Stromal cell of bone marrow (primary cell): ENCODE measurements at regions not wholly inside any gene's neighbourhood (a gene's known extent, or its start where the extent isn't known, plus 50 kb on each side); places are given as distances from the start of the nearest gene placed in this dataset.
"Not testable (repeated sequence)": the region's sequence is repeated elsewhere in the genome, so short reads cannot be mapped to it uniquely, and the experiment has no call there.

Experiments
- DNase-seq: peaks from one replicate; pipeline ENCODE4 v3.0.0-alpha.2; 2012; ENCODE audit warnings: low read depth

GRCh38 chr7:67475293-67475692, 478.7 kb downstream of the TYW1 start:
- DNase-seq: no peak

- DNase-seq: no peak
Measured at GRCh38 chr7:67478066-67478465, 481.4 kb downstream of the TYW1 start.

GRCh38 chr7:67484244-67484751, 487.7 kb downstream of the TYW1 start:
- DNase-seq: peak; percentile 34

- DNase-seq: no peak
Measured at GRCh38 chr7:67486401-67486800, 489.8 kb downstream of the TYW1 start.

- DNase-seq: no peak
Measured at GRCh38 chr7:67487316-67487715, 490.7 kb downstream of the TYW1 start.

GRCh38 chr7:67489881-67490280, 493.2 kb downstream of the TYW1 start:
- no peak for DNase-seq

- DNase-seq: no peak
Measured at GRCh38 chr7:67493366-67493765, 496.7 kb downstream of the TYW1 start.

- DNase-seq: no peak
Measured at GRCh38 chr7:67496589-67496988, 500.0 kb downstream of the TYW1 start.

GRCh38 chr7:67497914-67498313, 501.3 kb downstream of the TYW1 start:
- DNase-seq: not testable (repeated sequence)

- DNase-seq: no peak
Measured at GRCh38 chr7:67502929-67503328, 506.3 kb downstream of the TYW1 start.

- DNase-seq: no peak
Measured at GRCh38 chr7:67505449-67505848, 508.8 kb downstream of the TYW1 start.

GRCh38 chr7:67512481-67512880, 515.8 kb downstream of the TYW1 start:
- no peak for DNase-seq

- DNase-seq: no peak
Measured at GRCh38 chr7:67518580-67518979, 521.9 kb downstream of the TYW1 start.

GRCh38 chr7:67519171-67519570, 522.5 kb downstream of the TYW1 start:
- no peak for DNase-seq

- DNase-seq: no peak
Measured at GRCh38 chr7:67522504-67522903, 525.9 kb downstream of the TYW1 start.

GRCh38 chr7:67523713-67524112, 527.1 kb downstream of the TYW1 start:
- no peak for DNase-seq

- no peak for DNase-seq
Measured at GRCh38 chr7:67525588-67525987, 529.0 kb downstream of the TYW1 start.

- no peak for DNase-seq
Measured at GRCh38 chr7:67535241-67535989, 538.8 kb downstream of the TYW1 start.

- DNase-seq: no peak
Measured at GRCh38 chr7:67542916-67543315, 546.3 kb downstream of the TYW1 start.

- DNase-seq: no peak
Measured at GRCh38 chr7:67547183-67547907, 550.7 kb downstream of the TYW1 start.

GRCh38 chr7:67549126-67549525, 552.5 kb downstream of the TYW1 start:
- no peak for DNase-seq

- no peak for DNase-seq
Measured at GRCh38 chr7:67550801-67551436, 554.3 kb downstream of the TYW1 start.

GRCh38 chr7:67552738-67553137, 556.1 kb downstream of the TYW1 start:
- no peak for DNase-seq
